Activated CD4-positive, CD25-positive, alpha-beta regulatory T cell treated with anti-CD3 and anti-CD28 coated beads, Interleukin-2, amount 50 U/mL, for 72 hours (primary cell): ENCODE measurements at regions not wholly inside any gene's neighbourhood (a gene's known extent, or its start where the extent isn't known, plus 50 kb on each side); places are given as distances from the start of the nearest gene placed in this dataset.
A peak's percentile ranks its signal among the peaks of the same experiment; 100 is the strongest.

Source experiments
- DNase-seq: peaks from one replicate; pipeline ENCODE4 v3.0.0; 2021

DNA sequence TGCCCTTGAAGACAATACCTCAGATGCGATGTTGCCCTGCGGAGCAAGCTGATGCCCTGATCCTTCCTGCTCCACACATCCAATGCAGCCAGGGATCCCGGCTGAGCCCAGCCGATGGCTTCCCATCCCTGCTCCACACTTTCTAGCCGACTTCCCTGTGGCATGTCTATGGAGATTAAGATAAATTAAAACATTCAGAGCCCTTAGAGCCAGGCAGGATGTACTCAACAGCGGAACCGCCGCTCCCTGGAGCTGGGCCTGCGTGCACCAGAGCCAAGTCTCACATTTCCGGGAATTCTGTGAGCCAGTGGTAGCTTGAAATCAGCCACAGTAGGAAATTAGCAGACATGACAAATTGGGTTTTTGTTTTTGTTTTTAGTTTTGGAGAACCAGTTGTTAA lies 620.6 kb downstream of the GALR1 start:
- no peak for DNase-seq

DNA sequence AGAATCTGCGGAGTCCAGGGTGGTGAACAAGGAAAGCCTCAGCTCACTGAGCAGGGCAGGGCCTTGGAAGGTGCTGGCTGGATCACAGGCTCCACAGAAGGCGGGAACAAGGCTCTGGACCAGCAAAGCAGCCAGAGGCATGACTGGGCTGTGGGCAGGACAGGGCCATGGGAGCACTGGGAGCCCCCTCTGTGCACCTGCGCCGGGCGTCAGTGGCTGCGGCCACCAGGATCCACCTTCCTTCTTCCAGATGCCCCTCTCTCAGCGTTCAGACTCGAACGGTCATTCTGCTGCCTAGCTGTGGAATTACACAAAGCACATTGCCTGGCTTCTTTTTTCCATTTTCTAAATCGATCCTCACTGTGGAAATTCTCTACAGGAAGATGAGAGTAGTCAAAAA lies 621.2 kb downstream of the GALR1 start:
- DNase-seq = no peak

DNA sequence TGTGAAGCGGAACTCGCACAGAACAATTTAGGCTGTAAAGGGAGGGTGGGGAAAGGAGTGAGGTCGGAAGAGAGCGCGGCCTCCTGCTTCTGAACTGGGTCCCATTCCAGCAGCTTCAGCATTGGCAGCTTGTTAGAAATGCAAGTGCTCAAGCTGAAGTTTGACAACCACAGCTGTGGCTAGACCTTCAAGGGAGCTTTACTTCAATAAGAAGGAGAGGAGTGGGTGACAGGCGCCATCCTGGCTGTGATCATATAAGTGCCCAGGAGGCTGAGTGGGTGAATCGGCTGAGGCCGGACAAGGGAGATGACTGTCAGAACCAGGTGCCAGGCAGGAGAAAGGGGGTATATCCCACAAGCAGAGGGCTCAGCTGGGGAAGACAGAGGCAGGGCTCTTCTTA lies 622.5 kb downstream of the GALR1 start:
- no peak for DNase-seq

DNA sequence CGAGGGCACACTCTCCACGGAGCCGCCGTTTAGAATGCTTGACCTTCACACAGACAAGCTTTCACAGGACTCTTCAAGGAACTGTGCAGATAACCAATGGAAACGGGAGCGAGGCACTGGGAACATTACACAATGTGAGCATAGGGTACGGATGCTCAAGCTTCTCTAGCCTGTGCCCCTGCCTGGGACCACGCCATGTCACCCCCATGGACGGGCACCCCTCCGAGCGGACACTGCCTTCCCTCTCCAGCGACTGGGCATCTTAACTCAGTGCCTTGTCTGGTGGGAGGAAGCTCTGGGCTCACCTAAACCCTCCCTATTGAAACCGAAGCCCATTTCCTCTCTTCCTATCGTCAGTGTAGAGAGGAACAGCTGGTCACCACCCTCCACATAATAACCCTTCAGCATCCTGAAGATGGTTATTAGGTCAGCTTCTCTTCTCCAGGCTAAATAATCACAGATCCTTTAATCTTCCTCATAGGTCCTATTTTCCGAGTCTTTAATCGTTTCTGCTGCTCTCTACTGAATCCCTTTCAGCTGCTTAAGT lies 626.7 kb downstream of the GALR1 start:
- no peak for DNase-seq

DNA sequence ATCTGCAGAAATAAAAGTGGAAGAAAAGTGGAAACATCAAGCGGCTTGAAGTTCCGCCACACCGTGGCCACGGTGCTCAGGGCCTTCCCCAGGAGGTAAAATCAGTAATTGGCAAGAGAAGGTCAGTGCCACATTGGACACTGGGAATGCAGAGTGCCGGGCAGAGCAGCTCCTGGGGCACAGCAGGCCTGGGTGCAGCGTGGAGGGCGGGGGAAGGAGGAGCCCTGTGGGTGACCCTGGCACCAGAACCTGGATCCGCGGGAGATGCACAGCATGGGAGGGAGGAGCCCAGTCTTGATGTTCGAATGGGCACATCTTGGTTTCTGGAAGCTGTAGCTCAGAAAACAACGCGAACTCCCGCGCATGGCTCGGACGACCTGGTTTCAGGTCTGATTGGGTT lies 630.2 kb downstream of the GALR1 start:
- no peak for DNase-seq

DNA sequence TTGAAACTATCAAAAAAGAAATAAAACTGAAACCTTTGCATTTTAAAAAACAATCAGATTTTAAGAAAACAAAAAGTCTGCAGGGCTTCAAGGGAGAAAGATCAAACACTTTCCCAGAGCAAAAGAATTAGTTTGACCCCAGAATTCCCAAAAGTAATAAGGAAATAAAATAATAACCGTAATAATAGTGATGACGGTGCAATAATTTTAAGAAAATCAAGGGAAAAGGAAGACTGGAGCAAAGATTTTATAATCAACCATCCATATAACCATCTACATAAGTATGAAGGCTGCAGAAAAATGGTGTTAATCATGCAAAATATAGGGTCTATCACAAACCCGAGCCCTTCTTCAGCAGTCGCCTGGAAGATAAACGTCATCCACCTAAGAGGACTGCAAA lies 634.8 kb downstream of the GALR1 start:
- DNase-seq = no peak

DNA sequence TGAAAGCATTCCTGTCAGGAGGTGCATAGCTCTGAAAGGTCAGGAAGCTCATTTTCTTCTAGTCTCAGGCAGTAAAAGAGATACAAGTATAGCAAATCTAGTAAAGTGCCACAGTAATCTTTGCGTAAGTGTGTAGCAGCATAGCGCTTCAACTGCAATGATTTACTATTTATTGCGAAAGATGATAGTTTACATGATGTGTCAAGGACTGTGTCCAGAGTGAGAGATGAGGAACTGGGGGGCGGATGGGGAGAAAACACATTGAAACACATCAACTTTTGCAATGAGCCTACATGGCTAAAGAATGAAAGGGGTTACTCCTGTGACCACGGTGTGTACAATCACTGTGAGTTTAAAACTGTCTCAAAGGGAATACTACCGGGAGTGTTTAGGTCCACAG lies 644.4 kb downstream of the GALR1 start:
- DNase-seq = no peak

DNA sequence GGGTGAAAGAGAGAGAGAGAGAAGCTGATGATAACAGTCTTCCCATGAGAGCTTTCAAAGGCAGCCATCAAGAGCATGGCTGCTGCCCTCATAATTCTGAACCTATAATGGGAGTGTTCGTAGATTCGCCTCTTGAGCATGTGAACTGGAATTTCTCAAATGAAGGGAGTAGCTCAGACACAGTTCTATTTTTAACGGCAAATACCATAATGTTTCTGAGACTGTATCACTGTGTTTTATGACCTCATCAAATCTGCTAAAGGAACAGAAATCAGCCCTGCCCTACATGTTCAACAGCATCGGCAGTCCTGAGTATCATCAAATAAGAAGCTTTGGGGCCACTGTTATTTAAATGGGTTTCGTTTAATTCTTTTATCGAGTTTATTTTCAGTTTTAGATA lies 645.6 kb downstream of the GALR1 start:
- no peak for DNase-seq

DNA sequence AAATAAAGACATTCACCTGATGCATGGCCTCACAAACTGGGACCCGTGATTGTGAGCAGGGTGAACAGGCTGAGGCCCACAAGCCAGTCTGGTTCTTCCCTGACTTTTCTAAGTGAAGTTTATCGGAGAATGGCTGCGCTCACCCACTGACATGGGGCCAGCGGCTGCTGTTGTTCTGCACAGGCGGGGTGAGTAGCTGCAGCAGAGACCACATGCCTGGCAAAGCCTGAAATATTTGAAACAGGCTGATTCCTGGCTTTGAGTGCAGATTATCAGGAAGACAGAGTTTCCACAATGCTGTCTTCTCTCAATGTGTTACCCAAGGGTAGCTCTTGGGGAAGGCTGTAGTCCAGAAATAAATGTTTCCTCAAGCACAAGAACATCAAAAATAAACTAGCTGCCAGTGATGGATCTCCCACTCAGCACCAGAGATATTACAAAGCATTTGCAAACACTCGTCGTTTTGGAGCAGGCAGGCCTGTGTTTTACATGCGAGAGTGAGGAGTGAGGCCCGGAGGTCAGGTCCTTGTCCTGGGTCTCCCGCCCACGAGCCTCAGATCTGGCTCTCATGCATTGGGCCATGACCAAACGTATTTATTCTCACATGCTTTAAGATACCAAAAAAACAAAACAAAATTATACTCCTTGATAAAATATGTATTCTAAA lies 647.1 kb downstream of the GALR1 start:
- DNase-seq = no peak

DNA sequence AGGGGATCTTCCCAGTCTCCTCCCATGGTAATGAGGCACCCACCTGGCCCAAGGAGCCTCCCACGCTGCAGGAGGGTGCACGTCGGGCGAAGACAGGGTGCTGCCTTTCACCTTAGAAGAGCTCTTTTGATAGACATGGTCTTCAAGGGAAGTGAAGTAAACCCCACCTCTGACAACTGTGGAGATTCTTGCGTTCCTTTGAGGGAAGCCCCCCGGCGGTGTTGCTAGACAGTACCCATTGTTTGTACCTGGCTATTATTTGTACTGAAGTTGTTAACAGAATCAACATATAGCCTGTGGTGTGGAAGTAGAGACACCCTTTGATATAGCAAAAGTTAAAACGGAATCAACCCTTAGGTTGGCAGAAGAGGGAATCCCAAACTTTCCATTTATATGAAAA lies 648.0 kb downstream of the GALR1 start:
- DNase-seq = no peak

DNA sequence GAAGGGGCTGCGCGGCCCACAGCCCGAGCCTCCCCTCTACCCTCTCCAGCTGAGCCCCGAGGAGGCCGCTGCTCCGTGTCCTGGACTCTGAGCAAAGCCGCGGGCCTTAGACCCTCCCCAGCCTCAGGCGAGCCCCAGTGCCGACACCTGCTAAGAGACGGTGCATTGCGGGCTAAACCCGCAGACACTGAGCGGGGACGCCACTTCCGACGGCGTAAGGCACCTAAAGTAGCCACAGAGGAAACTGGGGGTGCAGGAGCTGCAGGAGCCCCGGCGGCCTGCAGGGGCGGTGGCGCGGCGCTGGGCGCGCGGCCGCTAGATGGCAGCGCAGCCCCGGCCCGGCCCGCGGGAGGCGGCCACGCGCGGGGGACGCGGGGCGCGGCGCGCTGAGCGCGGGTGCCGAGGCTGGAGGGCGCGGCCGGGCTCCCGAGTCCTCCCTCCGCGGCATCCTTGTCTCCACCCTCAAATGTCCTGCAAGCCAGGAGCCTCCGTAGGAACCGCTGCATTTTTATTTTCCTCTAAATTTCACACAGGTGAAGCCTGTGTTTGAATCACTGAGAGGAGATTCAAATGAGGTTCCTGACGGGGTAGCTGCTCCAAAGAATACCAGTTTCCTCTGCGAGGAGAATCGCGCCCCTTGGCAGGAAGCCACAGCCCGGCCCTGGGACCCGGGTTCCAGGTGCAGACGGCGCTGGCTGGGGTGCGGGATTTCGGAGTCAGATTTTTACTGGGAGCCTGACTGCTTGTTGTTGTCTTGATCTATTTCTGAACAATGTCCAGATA lies 650.5 kb downstream of the GALR1 start:
- DNase-seq = peak; percentile 59

DNA sequence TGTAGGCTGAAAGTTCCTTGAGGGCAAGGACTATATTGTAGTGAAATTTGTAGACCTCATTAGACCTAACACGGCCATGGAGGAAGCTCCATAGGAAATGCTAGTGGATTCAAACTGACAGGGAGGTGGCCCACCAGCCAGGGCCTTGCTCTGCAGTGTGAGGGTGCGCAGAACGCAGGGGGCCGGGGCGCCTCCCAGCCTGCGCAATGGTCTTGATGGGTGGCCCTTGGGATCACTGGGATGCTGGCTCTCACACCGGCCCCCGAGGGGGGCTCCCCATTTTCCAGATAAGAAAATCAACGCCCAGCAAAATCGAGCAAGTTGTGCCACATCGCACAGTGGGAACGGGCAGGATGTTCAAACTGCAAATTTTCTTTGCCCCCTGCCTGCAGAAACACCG lies 655.4 kb downstream of the GALR1 start:
- no peak for DNase-seq

DNA sequence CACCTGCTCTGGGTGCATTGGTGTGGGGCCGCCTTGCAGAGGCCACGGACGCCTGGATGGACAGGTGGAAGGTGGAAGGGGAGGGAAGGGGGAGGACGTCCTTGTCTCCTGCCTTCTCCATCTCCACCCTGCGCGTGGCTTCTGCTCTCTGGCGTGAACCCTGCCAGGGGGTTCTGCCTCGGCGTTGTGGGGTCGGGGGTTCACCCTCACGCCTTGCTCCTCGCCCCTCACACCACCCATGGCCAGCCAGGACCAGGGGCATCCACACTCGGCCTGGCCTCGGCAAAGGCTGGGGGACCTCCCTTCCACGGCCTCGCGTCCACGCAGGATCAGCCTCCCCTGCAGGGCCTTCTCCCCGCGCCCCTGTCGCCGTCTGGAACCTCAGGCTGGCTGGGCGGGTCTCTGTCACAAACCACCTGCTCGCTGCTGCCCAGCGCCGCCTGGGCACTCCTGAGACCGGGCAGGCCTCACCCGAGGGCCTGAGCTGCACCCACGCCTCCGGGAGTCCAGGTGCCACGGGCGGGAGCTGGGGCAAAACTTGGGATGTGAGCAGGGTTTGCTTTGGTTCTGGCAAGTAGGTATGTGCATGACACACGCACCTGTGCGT lies 655.9 kb downstream of the GALR1 start:
- DNase-seq = no peak

DNA sequence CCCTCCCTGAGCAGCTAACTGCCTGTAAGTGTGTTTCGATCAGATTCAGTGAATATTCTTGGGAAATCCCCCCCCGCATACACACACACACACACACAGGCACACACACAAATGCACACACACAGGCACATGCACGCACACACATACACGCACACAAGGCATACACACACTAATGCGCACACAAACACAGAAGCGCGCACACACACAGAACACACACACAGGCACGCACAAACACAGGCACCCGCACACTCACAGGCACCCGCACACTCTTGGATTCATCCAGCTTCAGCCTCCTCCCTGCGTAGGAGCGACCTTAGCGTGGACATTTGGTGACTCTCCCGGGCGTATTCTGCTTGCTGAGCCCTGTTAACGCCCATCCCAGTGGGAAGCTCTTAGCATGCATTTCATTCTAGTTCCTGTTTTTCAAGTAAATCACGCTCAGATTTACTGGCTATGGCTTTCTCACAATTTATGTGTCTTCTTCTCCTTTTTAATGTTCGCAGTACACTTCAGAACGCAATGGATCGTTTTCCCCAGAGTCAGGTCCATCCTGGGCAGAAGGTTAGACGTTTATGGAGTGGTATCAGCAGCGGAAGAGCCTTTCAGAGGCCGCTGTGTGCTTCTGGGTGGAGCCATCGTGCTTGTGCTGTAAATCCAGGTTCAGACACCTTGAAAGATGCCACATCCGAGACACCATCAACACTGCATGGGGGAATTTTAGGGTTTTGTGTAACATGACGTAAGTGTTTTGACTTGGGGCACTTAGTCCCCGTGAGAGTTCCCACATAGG lies 656.6 kb downstream of the GALR1 start:
- DNase-seq = no peak

DNA sequence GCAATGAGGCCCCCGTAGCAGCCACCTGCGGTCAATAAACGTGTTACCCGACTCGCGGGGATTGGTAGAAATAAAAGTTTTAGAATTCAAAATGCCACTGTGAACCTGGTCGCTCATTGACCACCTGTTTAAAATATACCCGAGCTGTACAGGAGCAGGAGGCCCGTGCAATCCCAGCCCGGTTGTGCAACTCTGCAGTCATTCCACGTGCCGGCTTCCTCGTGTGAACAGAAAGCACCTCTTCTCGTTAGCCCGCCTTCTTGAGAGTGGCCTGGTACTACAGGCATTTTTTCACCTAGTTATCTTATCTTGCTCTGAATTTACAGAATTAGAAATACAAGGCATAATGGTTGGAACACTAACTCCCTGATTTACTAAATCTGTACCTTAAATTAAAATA lies 660.7 kb downstream of the GALR1 start:
- no peak for DNase-seq

DNA sequence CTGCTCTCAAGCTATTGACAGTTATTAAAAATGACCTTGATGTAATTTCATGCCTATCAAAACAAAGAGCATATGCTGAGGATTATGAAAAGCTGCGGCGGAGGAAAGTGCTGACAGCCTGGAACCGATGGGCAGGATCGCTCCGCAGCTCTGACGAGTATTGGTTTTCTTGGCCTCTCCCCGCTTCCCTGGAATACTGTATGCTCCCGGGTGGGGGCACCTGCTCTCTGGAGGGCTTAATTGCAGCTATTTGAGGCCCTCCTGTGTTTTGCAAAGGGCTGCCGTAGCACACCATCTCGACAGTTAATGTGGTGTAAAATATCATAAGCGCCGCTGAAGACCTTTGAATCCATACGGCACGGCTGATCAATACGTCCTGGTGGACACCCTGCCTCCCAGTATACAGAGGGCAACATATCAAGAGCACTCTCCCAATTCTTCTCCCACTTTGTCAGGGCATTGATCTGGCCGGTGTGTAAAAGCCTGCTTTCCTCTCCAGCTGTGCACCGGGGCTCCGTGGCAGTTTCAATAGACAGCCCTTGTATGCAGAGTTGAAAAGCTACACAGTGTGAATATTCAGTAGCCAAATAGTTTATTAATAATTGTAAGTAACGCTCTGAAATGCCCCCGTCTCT lies 662.4 kb downstream of the GALR1 start:
- no peak for DNase-seq

DNA sequence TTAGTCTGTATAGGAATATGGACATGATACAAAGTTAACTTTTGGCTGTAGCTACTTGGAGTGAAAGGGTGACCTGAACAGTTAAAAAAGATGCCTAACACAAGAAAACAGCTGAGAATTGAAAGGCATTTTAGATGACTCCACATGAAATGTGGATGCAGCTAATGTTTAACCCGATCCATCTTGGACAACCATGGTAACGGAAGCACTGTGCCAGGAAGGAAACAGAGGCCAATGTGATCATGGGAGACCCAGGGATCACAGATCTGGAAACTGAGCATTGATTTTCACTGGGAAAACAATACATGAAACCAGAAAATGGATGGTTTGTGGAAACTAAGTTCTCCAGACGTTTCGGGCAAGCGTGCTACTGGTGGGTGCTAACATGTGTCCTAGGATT lies 669.1 kb downstream of the GALR1 start:
- DNase-seq = no peak

DNA sequence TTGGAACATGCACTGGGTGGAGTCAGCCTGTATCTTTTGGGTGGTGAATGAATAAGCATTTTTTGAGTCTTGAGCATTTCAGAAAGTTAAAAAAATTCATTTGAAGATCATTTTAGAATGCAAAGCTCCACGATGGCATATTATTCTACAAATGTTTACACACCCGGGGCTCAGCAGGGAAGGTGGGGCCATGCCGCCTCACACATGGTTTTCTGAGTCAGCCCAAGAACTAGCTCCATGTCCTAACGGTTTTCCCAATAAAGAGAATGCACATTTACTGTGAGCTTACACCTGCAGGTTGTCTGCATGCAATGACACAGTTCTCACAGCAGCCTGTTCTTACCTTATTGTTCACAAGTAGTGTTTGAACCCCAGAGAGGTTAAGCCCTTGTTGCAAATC lies 670.3 kb downstream of the GALR1 start:
- DNase-seq = no peak

DNA sequence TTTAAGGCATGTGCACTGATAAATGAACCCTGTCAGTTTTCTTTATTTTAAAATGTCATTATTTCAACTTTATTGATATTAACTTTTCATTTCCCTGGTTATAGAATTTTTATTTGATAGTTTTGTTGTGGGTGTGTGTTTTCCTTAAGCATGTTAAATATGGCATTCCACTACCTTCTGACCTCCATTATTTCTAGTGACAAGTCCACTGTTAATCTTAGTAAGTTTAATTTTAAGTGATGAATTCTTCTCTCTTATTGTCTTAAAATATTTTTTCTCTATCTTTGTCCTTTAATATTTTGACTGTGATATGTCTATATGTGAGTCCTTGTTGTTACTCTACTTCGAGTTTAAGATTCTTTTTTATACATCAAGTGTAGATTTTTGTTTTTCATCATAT lies 685.7 kb downstream of the GALR1 start:
- no peak for DNase-seq

DNA sequence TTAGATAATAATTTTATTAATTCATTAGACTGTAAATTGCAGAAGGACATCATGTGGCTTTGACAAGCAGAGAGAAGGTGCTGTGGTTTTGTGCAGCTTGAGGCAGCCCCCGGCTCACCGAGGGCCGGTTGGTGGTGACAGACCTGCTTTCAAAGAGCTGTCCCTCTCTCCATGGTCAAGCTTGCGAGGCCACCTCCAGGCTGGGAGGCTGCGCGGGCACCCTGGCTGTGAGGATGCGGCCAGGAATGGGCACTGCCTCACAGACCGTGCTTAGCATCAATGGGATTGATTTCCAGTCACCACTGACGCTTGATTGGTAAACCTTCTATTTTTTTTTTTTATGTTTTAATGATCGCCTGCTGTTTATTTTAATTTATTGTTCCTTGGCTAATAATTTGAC lies 690.9 kb downstream of the GALR1 start:
- DNase-seq = no peak

DNA sequence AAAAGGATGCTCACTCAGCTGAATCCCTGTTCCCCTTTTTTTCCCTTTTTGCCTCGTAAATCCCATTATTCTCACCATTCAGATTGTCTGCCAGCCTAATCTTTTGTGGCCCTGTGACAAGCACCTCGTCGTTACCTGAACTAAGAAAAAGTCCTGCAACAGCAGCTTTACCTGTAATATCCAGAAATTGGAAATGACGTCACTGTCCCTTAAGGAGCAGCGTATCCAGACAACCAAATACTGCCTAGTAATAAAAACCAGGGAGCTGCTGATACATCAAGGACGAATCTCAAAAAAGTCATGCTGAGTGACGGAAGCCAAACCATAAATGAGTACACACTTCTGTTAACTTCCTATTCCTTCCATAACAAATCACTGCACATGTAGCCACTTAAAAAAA lies 694.9 kb downstream of the GALR1 start:
- DNase-seq = no peak

DNA sequence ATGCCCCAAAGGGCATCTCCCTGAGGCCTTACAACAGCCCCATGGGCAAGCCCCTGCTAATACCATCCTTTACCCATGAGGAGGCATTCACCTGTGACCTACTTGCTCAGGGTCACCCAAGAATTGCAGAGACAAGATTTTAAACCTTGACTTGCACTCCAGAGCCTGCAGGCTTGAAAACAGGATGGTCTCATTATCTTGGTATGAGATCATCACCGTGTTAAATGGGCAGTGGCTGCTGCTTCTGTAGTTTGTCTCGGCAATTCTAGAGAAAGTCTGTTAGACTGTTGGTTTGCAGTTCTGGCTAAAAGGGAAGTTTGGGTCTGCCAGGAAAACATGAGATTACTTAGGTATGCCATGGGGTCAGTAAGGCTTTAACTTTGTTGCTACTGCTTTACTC lies 698.9 kb downstream of the GALR1 start:
- DNase-seq = no peak
